Fibroblast of villous mesenchyme (primary cell): ENCODE measurements at regions not wholly inside any gene's neighbourhood (a gene's known extent, or its start where the extent isn't known, plus 50 kb on each side); places are given as distances from the start of the nearest gene placed in this dataset.

Source experiments
- DNase-seq: peaks from one replicate; pipeline ENCODE4 v3.0.0-alpha.2; 2010; ENCODE audit warnings: low read depth
- H3K4me3 ChIP-seq: 2 replicates; pipeline ENCODE4 v1.5.1; 2011; ENCODE audit warnings: low read depth, mild to moderate bottlenecking, low read length
- TF ChIP-seq, protein P1 (sequence below): IDR thresholded peaks from 2 replicates; pipeline ENCODE4 v1.5.1; 2012; ENCODE audit warnings: low read depth, mild to moderate bottlenecking, low read length; ENCODE audit not compliant: insufficient read depth

DNA sequence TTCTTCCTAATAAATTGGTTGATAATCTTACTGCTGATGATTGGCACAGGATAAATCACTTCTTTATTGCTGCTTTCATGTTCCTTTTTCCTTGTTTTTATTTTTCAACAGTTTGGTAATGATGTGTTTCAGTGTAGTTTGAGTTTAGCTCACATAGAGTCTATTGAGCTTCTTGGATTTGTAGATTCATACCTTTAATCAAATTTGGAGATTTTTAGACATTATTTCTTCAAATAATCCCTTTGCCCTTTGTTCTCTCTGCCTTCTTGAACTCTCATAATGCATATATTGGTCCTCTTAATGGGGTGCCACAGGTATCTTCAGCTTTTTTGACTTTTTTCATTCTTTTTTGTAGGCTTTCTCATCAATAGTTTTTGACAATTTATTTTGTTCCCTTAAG is 275.3 kb downstream of the TLE4 start:
- TF ChIP-seq, protein P1, sequence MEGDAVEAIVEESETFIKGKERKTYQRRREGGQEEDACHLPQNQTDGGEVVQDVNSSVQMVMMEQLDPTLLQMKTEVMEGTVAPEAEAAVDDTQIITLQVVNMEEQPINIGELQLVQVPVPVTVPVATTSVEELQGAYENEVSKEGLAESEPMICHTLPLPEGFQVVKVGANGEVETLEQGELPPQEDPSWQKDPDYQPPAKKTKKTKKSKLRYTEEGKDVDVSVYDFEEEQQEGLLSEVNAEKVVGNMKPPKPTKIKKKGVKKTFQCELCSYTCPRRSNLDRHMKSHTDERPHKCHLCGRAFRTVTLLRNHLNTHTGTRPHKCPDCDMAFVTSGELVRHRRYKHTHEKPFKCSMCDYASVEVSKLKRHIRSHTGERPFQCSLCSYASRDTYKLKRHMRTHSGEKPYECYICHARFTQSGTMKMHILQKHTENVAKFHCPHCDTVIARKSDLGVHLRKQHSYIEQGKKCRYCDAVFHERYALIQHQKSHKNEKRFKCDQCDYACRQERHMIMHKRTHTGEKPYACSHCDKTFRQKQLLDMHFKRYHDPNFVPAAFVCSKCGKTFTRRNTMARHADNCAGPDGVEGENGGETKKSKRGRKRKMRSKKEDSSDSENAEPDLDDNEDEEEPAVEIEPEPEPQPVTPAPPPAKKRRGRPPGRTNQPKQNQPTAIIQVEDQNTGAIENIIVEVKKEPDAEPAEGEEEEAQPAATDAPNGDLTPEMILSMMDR = no peak

DNA sequence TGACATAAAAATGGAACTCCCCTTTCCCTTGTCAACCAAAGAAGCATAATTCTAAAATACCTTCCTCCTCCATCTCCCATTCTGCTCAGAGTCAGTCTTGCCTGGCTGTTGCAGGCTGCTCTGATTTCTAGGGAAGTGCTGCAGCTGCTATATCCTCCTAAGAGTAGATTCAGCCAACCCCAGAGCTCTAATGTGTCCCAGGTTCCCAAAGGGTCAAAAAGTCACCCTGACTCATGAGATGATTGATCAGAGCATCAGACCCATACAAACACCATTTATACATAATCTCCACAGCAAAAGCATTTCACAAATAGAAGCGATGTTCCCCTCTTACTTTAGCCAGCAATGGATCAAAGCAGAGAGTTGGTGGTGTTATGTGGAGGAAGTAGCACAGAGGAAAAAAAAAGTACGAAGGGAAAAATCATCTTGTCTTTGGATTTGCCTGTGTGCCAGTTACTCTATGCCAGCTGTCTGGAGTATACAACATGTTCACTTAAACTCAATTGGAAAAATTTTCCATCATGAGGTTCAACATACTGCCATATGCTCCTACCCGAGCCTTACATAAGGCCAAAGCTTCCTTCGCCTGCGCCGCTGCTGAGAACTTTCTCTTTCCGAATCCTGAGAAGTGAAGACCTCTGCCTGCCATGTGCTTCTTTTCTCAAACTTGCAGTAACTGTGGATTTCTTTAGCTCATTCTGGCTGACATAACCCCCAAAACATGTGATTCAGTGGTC is 258.0 kb downstream of the TLE4 start:
- no peak overlapping the region for H3K4me3 ChIP-seq
- DNase-seq = no peak
- TF ChIP-seq, protein P1 = no peak

More for the DNA sequence above, 275.3 kb downstream of the TLE4 start:
- no peak for DNase-seq
- no peak overlapping the region for H3K4me3 ChIP-seq

DNA sequence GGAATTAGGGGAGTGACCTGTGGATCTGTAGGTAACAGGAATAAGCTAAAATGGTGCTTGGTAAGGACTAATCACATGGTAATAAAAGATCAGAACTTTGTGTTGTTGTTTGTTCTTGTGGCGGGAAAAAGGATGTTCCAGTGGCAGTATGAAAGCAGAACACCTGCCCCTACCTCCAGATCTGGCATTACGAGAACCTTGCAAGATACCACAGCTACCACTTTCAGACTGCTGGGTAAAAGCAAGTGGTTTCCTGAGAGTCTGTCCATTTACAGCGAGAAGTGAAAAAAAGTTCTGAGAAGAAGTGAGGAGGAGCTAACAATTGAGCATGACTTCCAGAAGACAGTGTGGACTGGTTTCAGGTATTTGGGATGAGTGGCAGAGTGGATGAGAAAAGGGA is 252.5 kb downstream of the TLE4 start:
- DNase-seq = no peak
- TF ChIP-seq, protein P1 = no peak
- no peak overlapping the region for H3K4me3 ChIP-seq

DNA sequence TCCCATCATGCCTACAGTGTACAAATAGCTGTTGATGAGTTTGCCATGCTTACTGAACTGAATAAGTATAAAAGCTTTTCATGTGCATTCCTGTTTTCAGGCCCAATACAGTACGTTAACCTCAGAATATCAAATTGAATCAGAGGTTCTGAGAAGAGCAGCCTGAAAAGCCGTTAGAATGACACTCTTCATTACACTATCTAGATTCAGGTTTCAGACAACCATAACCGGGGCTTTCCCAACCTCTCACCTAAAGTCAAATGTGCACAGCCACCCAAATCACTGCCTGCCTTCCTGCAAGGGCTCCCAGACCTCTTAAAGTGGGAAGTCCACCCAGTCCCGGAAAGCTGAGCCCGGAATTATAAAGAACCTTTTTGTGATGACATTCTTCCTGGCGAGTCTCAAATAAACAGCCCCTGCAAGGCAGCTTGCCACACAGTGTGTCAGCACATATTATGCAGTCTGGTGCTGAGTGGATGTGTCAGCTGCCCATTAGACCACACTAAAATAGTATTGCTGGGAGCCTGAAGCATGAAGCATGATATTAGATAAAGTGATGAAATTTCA is 245.8 kb downstream of the TLE4 start:
- DNase-seq = no peak
- TF ChIP-seq, protein P1 = no peak
- H3K4me3 ChIP-seq = no peak overlapping the region

DNA sequence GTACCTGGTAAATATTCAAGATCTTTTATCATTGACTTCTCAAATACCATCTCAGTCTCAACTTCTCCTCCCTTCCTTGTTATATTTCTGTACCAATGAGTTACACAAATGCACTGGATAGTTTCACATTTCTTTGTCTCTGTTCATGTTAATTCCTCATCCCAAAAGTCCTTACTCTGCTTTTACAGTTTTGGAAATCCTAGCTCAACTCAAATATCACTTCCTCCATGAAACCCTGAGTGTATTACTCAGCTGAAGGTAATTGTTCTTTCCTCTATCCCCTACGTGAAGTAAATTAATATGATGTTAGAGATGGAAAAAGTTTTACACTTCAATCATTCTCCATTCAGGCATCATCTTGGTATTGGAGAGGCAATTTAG is 241.5 kb downstream of the TLE4 start:
- H3K4me3 ChIP-seq = no peak overlapping the region
- TF ChIP-seq, protein P1 = no peak
- DNase-seq = no peak

DNA sequence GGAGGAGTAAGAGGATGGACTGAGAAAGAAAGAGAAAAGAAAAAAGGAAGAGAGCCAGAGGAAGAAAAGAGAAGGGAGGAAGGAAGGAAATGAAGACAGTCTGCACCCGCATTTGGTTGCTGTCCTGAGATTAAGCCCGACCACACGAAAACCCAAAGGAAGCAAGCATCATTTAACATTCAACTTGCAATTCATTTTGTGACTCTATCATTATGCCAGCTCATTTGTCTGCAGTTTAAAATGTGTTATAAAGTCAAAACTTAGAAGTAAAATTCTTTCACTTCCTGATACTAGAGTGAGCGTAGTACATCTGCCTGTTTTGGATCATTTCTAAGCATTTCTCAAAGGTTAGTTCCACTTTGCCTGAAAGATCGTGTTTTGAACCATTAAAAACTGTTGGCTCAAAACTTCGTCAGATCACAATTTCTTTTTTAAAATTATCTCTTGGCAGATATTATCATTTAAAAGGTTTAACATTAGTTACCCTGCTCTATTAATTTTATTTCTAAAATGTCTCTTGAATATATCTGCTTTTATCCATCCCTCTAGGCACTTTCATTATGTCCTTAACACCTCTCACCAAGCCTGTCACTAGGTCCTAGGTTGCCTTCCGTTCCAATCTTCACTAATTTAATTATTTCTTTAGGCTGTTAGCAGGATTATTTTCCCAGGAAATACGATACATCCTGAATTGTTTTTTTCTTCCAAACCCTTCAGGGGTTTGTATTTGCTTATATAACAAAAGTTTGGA is 240.9 kb downstream of the TLE4 start:
- no peak for DNase-seq
- TF ChIP-seq, protein P1 = no peak
- no peak overlapping the region for H3K4me3 ChIP-seq
